ENCODE measurements at regions not wholly inside any gene's neighbourhood (a gene's known extent, or its start where the extent isn't known, plus 50 kb on each side); places are given as distances from the start of the nearest gene placed in this dataset.

DNA sequence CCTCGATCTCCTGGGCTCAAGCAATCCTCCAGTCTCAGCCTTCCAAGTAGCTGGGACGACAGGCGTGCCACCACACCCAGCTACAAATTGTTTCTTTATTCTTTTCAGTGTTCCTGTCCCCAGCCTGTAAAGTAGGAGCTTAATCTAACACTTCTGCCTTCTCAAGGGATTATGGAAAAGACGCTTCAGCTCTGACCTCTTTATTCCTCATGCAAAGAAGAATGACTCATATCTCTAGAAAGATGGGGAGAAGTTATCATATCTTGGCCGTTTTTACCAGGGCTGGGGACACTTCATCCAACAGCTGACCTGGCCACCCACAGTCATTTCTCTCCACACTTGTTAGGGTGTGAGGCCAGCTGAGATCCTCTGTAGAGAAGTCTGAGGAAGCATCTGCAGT, 172.6 kb downstream of the HAPSTR1 start:
- ChIA-PET CTCF (no interaction called here), POLR2A (no interaction called here)
- TF ChIP-seq, protein P1, sequence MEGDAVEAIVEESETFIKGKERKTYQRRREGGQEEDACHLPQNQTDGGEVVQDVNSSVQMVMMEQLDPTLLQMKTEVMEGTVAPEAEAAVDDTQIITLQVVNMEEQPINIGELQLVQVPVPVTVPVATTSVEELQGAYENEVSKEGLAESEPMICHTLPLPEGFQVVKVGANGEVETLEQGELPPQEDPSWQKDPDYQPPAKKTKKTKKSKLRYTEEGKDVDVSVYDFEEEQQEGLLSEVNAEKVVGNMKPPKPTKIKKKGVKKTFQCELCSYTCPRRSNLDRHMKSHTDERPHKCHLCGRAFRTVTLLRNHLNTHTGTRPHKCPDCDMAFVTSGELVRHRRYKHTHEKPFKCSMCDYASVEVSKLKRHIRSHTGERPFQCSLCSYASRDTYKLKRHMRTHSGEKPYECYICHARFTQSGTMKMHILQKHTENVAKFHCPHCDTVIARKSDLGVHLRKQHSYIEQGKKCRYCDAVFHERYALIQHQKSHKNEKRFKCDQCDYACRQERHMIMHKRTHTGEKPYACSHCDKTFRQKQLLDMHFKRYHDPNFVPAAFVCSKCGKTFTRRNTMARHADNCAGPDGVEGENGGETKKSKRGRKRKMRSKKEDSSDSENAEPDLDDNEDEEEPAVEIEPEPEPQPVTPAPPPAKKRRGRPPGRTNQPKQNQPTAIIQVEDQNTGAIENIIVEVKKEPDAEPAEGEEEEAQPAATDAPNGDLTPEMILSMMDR (IDR thresholded peaks at IDR 0.05; ENCODE audit: insufficient read depth, low read length, missing control alignments), result no peak
- no peak for DNase-seq (ENCODE audit: low read depth, low spot score)
- H3K4me3 ChIP-seq (ENCODE audit: low read depth, low read length), result no peak overlapping the region

DNA sequence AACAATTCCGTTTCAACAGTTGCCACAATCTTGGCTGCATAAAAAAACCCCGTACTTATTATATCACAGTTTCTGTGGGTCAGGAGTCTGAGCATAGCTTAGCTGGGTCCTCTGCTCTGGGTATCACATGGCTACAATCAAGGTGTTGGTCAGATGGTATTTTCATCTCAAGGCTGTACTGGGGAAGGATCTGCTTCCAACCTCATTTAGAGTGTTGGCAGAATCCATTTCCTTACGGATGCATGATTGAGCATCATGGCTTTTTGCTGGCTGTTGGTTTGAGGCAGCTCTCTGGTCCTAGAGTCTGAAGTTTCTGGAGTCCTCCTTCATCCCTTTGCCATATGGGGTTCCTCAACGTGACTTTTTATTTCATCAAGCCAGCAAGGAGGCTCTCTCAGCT, 177.0 kb downstream of the HAPSTR1 start:
- DNase-seq (ENCODE audit: low read depth, low spot score), result no peak
- no peak overlapping the region for H3K4me3 ChIP-seq (ENCODE audit: low read depth, low read length)
- ChIA-PET CTCF (interaction anchor here (1.8 kb wide), 1 partner anchor 10 kb away, joined by 4 read pairs; no protein-coding TSS in a partner anchor), POLR2A (no interaction called here)
- TF ChIP-seq, protein P1 (IDR thresholded peaks at IDR 0.05; ENCODE audit: insufficient read depth, low read length, missing control alignments), result no peak

DNA sequence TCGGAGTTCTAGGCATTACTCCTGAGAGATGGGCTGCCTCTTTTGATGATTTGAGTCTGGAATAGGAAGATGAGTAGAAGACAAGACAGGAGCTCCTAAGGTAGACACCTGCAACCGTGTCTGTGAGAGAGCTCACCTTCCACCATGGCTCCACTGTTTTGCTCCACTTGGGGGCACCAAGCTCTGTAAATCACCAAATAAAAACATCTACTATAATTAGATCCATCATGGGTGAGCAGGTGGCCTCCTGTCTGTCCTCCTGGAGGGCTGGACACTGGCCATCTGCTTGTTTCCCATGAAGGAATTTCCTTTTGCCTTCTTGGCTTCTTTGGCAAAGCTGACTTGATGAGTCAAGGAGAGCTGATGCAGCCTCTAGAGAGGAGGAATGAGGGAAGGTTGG, 179.0 kb downstream of the HAPSTR1 start:
- DNase-seq (ENCODE audit: low read depth, low spot score), result no peak
- TF ChIP-seq, protein P1 (IDR thresholded peaks at IDR 0.05; ENCODE audit: insufficient read depth, low read length, missing control alignments), result no peak
- CTCF ChIA-PET, result no interaction called here
- POLR2A ChIA-PET, result no interaction called here
- H3K4me3 ChIP-seq (ENCODE audit: low read depth, low read length), result no peak overlapping the region

DNA sequence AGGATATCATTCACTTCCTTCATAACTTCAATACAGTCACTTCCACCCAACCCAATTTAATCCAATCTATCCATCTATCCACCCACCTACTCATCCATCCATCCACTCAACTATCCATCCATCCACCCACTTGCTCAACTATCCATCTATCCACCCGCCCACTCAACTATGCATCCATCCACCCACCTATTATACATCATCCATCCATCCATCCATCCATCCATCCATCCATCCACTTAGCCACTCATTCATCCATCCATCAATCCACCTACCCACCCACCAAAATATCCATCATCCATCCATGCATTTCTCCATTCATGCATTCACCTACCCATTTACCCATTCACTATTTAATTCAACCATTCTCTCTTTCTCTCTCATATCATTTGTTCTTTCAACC, 179.5 kb downstream of the HAPSTR1 start:
- POLR2A ChIA-PET, result no interaction called here
- TF ChIP-seq, protein P1 (IDR thresholded peaks at IDR 0.05; ENCODE audit: insufficient read depth, low read length, missing control alignments), result no peak
- H3K4me3 ChIP-seq (ENCODE audit: low read depth, low read length), result no peak overlapping the region
- DNase-seq (ENCODE audit: low read depth, low spot score), result no peak
- CTCF ChIA-PET, result no interaction called here

GRCh38 chr16:9271841-9272240, 180.4 kb downstream of the HAPSTR1 start:
- TF ChIP-seq, protein P1 (IDR thresholded peaks at IDR 0.05; ENCODE audit: insufficient read depth, low read length, missing control alignments), result no peak
- CTCF ChIA-PET, result no interaction called here
- no peak overlapping the region for H3K4me3 ChIP-seq (ENCODE audit: low read depth, low read length)
- POLR2A ChIA-PET, result no interaction called here
- no peak for DNase-seq (ENCODE audit: low read depth, low spot score)

GRCh38 chr16:9275377-9275776, 183.9 kb downstream of the HAPSTR1 start:
- TF ChIP-seq, protein P1 (IDR thresholded peaks at IDR 0.05; ENCODE audit: insufficient read depth, low read length, missing control alignments), result no peak
- ChIA-PET POLR2A (no interaction called here), CTCF (interaction anchor here (1.0 kb wide), 1 partner anchor 19 kb away, joined by 3 read pairs; no protein-coding TSS in a partner anchor)
- no peak for DNase-seq (ENCODE audit: low read depth, low spot score)
- no peak overlapping the region for H3K4me3 ChIP-seq (ENCODE audit: low read depth, low read length)

Measured in AG04449 (cell line).